OCI-LY1 (cell line): ENCODE measurements at regions not wholly inside any gene's neighbourhood (a gene's known extent, or its start where the extent isn't known, plus 50 kb on each side); places are given as distances from the start of the nearest gene placed in this dataset.

Experiments used
- H2AFZ ChIP-seq: fragments of 200-600 bp; sonication (generic), shearing (Covaris generic); 2 replicates; pipeline ENCODE4 v1.6.0; 2014; ENCODE audit warnings: antibody characterized with exemption, mild to moderate bottlenecking, low read length
- H3F3A ChIP-seq: fragments of 200-600 bp; sonication (generic), shearing (Covaris generic); 2 replicates; pipeline ENCODE4 v1.6.0; 2014; ENCODE audit warnings: mild to moderate bottlenecking, antibody characterized with exemption, low read length, moderate library complexity; ENCODE audit not compliant: insufficient read depth
- H3K27ac ChIP-seq: fragments of 200-600 bp; sonication (generic); 2 replicates; pipeline ENCODE4 v1.5.1; 2014; ENCODE audit warnings: low read length, mixed run types, mild to moderate bottlenecking, low read depth; ENCODE audit not compliant: poor library complexity, severe bottlenecking
- H3K27me3 ChIP-seq: fragments of 200-600 bp; sonication (generic); 2 replicates; pipeline ENCODE4 v1.6.0; 2014; ENCODE audit warnings: antibody characterized with exemption, mild to moderate bottlenecking, low read length, moderate library complexity; ENCODE audit not compliant: insufficient read depth
- H3K36me3 ChIP-seq: fragments of 200-600 bp; sonication (generic); 2 replicates; pipeline ENCODE4 v1.6.1; 2014; ENCODE audit warnings: mild to moderate bottlenecking, antibody characterized with exemption, low read length, moderate library complexity, mixed read lengths; ENCODE audit not compliant: insufficient read depth
- H3K4me1 ChIP-seq: fragments of 200-600 bp; sonication (generic); 2 replicates; pipeline ENCODE4 v1.5.1; 2014; ENCODE audit warnings: mild to moderate bottlenecking, low read length, moderate library complexity; ENCODE audit not compliant: insufficient read depth, severe bottlenecking
- H3K4me2 ChIP-seq: fragments of 200-600 bp; sonication (generic), shearing (Covaris generic); 2 replicates; pipeline ENCODE4 v1.6.1; 2014; ENCODE audit warnings: low read length
- H3K4me3 ChIP-seq: fragments of 200-600 bp; sonication (generic); 2 replicates; pipeline ENCODE4 v1.5.1; 2014; ENCODE audit warnings: low read length, low read depth, mild to moderate bottlenecking, mixed read lengths; ENCODE audit not compliant: poor library complexity, severe bottlenecking
- H3K79me2 ChIP-seq: fragments of 200-600 bp; shearing (Covaris generic); 2 replicates; pipeline ENCODE4 v1.6.1; 2016; ENCODE audit warnings: mixed run types, low read length, mixed read lengths; ENCODE audit not compliant: insufficient read depth
- H3K9ac ChIP-seq: fragments of 200-600 bp; sonication (generic), shearing (Covaris generic); 2 replicates; pipeline ENCODE4 v1.6.1; 2014; ENCODE audit warnings: mild to moderate bottlenecking, low read length, mixed read lengths
- H3K9me2 ChIP-seq: fragments of 200-600 bp; sonication (generic), shearing (Covaris generic); 2 replicates; pipeline ENCODE4 v1.6.1; 2014; ENCODE audit warnings: low read depth, mild to moderate bottlenecking, low read length, mixed read lengths
- H3K9me3 ChIP-seq: fragments of 200-600 bp; shearing (Covaris generic); 2 replicates; pipeline ENCODE4 v1.6.1; 2014; ENCODE audit warnings: low read length, mixed read lengths
- H4K20me1 ChIP-seq: fragments of 200-600 bp; sonication (generic), shearing (Covaris generic); 2 replicates; pipeline ENCODE4 v1.6.0; 2016; ENCODE audit warnings: mild to moderate bottlenecking, low read length; ENCODE audit not compliant: insufficient read depth
- EZH2 ChIP-seq: fragments of 200-600 bp; sonication (generic), shearing (Covaris generic); IDR thresholded peaks from 2 replicates; pipeline ENCODE4 v1.8.0; 2017; ENCODE audit warnings: borderline replicate concordance, mixed run types, mild to moderate bottlenecking, antibody characterized with exemption, low read length, moderate library complexity, mixed read lengths
- TF ChIP-seq, protein P1 (sequence below): fragments of 200-600 bp; sonication (generic), shearing (Covaris generic); IDR thresholded peaks from 2 replicates; pipeline ENCODE4 v1.5.1; 2017; ENCODE audit warnings: mild to moderate bottlenecking, antibody characterized with exemption, low read length, moderate library complexity, mixed read lengths

DNA sequence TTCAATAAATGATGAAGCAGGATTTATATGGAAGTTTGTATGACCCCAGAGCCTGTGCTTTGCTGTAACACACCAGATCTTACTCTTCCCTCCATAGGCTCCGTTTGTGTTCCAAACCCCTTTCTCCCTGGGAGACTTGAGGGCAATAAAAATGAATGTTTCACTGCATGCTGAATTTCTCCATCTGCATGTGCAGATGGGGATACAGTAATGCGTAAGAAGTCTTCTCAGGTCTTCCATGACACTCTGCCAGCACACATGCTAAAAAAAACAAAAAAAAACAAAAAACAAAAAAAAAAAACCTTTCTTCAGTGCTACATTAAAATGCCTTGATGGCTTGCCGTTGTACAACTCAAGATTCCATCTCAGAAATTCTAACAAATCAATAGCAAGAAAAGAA lies 170.2 kb upstream of the ANKFN1 start:
- no peaks in the 10 kb centered on the region for H3K4me1 ChIP-seq
- H3K27ac ChIP-seq: no peak overlapping the region
- no peak overlapping the region for H3K4me3 ChIP-seq

DNA sequence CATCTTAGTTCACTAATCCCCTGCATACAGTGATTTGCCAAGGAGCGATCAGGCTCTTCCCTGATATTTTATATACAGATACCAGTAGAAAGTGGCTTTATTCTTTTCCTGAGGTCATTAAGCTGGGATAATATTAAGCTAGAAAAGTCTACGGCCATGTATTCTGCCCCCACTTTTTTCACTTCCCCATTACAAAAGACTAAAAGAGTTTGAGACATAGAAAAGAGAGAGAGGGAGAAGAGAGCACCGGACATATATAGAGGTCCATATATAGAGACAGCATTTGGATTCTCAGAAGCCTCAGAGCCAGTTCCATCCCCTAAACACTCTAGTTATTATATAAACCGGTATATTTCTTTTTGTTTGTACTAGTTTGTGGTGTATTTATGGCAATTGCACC lies 166.5 kb upstream of the ANKFN1 start:
- Histone ChIP-seq H3F3A (no peaks in the 10 kb centered on the region), H3K4me1 (no peaks in the 10 kb centered on the region), H3K27me3 (no peaks in the 10 kb centered on the region), H3K36me3 (no peaks in the 10 kb centered on the region), H3K79me2 (no peaks in the 10 kb centered on the region), H2AFZ (no peak overlapping the region), H4K20me1 (no peaks in the 10 kb centered on the region), H3K27ac (no peak overlapping the region), H3K9me3 (no peaks in the 10 kb centered on the region), H3K9ac (no peak overlapping the region), H3K4me2 (no peak overlapping the region), H3K9me2 (no peaks in the 10 kb centered on the region), H3K4me3 (no peak overlapping the region)
- TF ChIP-seq EZH2: no peak
- TF ChIP-seq, protein P1, sequence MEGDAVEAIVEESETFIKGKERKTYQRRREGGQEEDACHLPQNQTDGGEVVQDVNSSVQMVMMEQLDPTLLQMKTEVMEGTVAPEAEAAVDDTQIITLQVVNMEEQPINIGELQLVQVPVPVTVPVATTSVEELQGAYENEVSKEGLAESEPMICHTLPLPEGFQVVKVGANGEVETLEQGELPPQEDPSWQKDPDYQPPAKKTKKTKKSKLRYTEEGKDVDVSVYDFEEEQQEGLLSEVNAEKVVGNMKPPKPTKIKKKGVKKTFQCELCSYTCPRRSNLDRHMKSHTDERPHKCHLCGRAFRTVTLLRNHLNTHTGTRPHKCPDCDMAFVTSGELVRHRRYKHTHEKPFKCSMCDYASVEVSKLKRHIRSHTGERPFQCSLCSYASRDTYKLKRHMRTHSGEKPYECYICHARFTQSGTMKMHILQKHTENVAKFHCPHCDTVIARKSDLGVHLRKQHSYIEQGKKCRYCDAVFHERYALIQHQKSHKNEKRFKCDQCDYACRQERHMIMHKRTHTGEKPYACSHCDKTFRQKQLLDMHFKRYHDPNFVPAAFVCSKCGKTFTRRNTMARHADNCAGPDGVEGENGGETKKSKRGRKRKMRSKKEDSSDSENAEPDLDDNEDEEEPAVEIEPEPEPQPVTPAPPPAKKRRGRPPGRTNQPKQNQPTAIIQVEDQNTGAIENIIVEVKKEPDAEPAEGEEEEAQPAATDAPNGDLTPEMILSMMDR: no peak

More for the DNA sequence above, 170.2 kb upstream of the ANKFN1 start:
- no peaks in the 10 kb centered on the region for H3F3A ChIP-seq
- no peaks in the 10 kb centered on the region for H3K9me2 ChIP-seq
- no peaks in the 10 kb centered on the region for H3K9me3 ChIP-seq
- TF ChIP-seq EZH2: no peak
- TF ChIP-seq, protein P1: no peak
- H2AFZ ChIP-seq: no peak overlapping the region
- no peaks in the 10 kb centered on the region for H4K20me1 ChIP-seq
- no peak overlapping the region for H3K9ac ChIP-seq
- no peaks in the 10 kb centered on the region for H3K79me2 ChIP-seq
- no peak overlapping the region for H3K4me2 ChIP-seq
- no peaks in the 10 kb centered on the region for H3K27me3 ChIP-seq
- no peaks in the 10 kb centered on the region for H3K36me3 ChIP-seq

GRCh38 chr17:55988861-55989260 lies 164.4 kb upstream of the ANKFN1 start:
- Histone ChIP-seq H3K27ac (no peak overlapping the region), H3K36me3 (no peaks in the 10 kb centered on the region), H3K9ac (no peak overlapping the region), H3K79me2 (no peaks in the 10 kb centered on the region), H2AFZ (no peak overlapping the region), H3K9me3 (no peaks in the 10 kb centered on the region), H3K4me2 (no peak overlapping the region), H3K27me3 (no peaks in the 10 kb centered on the region), H4K20me1 (no peaks in the 10 kb centered on the region), H3K4me3 (no peak overlapping the region), H3K9me2 (no peaks in the 10 kb centered on the region), H3F3A (no peaks in the 10 kb centered on the region), H3K4me1 (no peaks in the 10 kb centered on the region)
- no peak for TF ChIP-seq EZH2
- TF ChIP-seq, protein P1: no peak
